NCI-H2029 (cell line): ENCODE measurements at regions not wholly inside any gene's neighbourhood (a gene's known extent, or its start where the extent isn't known, plus 50 kb on each side); places are given as distances from the start of the nearest gene placed in this dataset.
"Not testable (repeated sequence)": the region's sequence is repeated elsewhere in the genome, so short reads cannot be mapped to it uniquely, and the experiment has no call there.

Experiments used
- DNase-seq: peaks from one replicate; lab custom pipeline; 2025; lab: John Stamatoyannopoulos, UW

DNA sequence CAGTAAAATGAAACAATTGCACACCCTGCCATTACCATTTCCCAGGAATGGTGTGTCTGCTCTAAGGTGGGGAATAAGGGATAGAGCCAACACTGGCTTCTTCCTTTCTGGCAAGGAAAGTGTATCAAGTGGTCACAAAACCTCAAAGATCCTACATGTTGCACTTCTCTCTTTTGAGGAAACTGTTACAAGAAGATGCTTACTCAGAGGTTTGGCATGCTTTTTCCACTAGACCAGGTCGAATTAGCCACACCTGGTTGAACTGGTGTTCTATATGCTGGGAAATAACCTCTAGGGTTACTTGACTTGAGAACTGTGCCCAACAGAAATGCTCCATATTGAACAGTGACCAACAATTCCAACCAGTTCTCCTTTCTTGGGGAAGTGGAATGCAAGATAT lies 102.9 kb downstream of the LRRN1 start:
- no peak for DNase-seq

DNA sequence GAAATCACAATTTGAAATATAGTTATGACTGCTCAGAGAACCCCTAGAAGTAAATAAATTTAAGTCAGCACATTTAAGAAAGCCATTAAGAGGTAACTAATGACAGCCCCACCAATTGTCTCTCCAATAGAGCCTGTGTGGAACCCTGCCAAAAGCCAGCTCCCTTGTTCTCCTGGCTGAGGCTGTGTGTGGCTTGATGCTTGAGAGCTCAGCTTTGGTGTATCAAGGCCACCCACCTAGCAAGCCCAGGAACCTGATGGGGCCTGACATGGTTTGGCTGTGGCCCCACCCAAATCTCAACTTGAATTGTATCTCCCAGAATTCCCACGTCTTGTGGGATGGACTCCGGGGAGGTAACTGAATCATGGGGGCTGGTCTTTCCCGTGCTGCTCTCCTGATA lies 106.9 kb downstream of the LRRN1 start:
- no peak for DNase-seq

DNA sequence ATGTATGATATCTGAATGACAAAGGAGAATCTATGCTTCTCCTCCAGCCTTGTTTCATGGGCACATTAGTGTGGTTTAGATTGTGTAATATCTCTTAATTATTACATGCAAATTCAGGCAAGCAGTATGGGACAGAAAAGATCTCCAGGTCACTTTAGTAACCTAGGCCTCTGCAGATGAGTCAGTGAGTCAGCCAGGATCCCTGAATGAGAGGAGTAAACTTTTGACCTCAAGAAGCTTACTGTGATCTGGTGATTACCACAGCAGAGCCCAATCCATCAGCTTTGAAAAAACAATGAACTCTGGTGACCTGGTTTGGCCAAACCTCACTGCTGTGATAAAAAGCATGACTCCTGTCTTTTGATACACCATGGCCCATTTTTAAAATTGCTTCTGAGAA lies 107.8 kb downstream of the LRRN1 start:
- no peak for DNase-seq

DNA sequence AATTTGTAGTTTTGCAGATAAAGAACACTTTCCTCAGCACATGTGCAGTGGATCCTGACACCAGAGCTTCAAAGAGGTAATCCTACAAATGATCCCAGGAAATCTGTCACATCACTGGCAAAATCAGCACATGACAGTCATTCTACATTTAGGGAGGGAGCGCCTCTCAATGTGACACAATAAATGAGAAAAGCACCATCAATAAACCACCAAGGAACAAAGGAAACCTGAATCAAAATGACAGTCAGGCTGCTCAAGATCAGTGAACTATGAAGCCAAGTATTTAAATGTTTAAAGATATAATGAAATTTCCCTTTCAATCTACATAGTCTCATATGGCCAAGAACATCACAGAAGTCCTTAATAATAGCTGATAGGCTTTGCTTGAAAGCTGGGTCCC lies 119.5 kb downstream of the LRRN1 start:
- DNase-seq, result no peak

DNA sequence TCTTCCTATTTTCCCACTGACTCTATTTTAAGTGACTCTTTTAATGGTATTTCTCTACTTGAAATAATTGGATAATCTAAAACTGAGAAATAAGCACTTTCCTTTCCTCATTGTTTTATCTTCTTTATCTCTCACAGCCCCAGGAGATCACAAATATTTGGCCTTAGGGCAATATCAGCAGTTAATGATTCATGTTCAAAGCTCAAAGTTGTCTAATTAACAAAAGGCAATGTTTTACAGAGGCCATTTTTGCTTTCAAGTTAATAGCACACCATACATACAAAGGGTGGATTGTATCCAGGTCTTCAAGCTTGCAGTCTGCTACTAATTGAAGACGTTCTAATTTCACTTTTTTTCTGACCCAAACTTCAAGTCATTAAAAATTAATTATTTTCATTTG lies 120.1 kb downstream of the LRRN1 start:
- no peak for DNase-seq

DNA sequence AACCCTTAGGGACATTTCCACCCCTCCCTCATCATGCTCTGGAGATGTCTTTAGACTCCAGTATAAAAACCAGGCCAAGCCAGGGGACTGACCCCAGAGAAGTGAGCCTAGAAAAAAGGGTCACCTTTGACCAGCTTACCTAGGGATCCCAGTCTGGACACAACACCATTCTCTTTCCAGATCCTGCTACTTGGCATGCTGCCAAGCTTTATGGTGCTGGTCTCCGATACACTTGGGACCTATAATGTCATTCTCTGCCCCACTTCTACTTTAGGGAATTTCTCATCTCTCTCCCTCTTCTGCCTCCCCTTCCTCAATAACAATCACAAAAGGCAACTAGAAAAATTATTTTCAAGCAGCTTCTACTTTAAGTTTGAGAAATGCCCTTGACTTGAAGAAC lies 124.4 kb downstream of the LRRN1 start:
- no peak for DNase-seq

DNA sequence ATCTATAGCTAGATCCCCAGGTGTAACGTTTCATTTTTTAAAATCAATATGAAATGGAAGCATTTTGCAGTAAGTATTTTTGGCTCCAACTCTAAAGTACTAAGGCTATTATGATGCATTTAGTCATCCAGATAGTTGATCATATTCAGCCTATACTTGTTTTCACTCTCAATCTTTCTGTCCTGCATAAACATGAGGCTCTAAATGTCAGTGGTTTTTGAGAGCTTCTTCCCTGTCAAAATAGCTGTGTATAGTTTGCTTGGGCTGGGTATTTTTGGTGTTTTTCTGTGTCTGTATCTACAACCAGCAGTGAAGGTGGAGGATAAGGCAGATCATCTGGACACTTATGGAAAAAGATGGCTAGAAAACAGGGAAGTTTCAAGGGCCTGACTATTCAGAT lies 128.0 kb downstream of the LRRN1 start:
- DNase-seq, result no peak

DNA sequence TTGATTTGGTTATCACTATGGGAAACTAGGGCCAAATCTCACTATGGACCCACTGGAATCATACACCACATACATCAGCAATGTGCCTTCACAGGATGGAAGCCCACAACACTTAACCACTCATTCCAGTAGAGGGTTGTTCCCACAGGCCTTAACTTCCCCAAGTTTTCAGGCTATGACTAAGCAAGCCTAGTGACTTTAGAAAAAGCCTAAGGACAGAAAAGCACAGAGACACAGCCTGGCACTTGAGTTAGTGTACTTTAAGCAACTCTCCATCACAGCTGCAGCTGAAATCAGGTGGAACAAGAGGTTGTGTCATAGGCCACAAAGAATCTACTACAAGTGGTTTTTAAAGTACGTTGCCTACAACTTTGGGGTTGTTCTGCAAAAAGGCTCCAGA lies 128.7 kb downstream of the LRRN1 start:
- no peak for DNase-seq

DNA sequence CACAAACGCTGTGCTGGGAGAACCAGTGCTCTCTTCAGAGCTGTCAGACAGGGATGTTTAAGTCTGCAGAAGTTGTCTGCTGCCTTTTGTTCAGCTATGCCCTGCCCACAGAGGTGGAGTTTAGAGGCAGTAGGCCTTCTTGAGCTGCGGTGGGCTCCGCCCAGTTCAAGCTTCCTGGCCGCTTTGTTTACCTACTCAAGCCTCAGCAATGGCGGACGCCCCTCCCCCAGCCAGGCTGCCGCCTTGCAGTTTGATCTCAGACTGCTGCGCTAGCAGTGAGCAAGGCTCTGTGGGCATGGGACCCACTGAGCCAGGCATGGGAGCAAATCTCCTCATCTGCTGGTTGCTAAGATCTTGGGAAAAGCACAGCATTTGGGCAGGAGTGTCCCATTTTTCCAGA lies 142.1 kb downstream of the LRRN1 start:
- not testable (repeated sequence) for DNase-seq

DNA sequence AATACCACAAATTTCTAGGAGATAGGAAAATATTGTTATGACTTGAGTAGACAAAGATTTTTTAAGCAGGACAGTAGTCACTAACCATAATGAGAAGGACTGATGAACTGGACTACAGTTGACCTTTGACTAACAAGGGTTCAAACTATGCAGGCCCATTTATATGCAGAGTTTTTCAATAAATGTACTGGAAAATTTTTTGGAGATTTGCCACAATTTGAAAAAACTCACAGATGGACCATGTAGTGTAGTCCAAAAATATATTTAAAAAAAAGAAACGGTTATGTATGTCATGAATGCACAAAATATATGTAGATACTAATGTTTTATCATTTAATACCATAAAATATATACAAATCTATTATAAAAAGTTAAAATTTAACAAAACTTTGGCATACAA lies 151.8 kb downstream of the LRRN1 start:
- DNase-seq, result no peak

DNA sequence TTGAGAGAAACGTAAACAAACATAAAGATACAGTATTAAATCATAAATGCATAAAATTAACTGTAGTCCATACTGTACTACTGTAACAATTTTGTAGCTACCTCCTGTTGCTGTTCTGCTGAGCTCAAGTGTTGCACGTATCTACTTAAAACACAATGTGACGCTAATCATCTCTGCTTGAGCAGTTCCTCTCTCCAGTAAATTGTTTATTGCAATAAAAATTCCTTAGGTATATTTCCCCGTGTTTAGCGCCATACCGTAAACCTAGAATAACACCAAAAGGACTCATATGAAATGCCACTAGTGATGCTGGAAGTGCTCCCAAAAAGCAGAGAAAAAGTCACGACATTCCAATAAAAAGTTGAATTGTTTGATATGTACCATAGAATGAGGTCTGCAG lies 152.3 kb downstream of the LRRN1 start:
- DNase-seq, result no peak

DNA sequence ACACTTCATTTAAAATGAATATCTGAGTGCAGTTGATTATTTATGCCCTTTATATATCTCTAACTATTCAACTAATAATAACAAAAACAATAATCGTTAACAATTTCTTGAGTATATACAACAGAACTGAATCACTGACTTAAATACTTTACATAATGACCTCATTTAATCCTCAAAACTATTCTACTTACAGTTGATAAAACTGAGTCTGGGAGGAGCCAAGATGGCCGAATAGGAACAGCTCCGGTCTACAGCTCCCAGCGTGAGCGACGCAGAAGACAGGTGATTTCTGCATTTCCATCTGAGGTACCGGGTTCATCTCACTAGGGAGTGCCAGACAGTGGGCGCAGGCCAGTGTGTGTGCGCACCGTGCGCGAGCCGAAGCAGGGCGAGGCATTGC lies 163.6 kb downstream of the LRRN1 start:
- not testable (repeated sequence) for DNase-seq

DNA sequence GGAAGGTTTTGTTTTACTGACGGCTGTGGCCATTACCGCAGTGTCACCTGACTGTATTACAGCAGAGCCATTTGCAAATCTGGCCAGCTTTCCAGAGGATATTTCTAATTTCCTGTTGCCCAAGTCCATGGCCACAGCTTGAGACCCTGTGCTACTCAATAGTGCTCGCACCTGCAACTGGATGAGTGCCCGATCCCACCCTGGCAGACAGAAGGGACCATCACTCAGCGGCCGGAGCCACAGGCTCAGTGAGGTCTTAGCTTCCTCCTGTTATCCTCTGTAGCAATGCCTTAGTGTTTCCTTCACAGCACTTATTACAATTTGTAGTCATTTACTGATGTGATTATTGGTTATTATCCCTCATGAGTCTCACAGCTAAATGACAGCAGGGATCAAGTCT lies 184.8 kb downstream of the LRRN1 start:
- no peak for DNase-seq

DNA sequence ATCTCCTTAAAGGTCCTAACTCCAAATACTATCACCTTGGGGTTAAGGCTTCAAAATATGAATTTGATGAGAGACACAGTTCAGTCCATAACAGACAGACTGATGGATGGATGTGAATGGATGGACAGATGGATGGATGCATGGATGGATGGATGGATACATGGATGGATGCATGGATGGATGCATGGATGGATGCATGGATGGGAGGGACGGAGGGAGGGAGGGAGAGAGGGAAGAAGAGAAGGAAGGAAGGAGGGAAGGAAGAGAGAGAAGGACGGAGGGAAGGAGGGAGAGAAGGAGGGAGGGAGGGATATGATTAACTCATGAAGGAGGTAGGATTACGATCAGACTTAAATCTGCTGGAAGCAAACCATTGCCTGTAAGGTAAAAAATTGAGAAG lies 192.4 kb downstream of the LRRN1 start:
- DNase-seq, result no peak

DNA sequence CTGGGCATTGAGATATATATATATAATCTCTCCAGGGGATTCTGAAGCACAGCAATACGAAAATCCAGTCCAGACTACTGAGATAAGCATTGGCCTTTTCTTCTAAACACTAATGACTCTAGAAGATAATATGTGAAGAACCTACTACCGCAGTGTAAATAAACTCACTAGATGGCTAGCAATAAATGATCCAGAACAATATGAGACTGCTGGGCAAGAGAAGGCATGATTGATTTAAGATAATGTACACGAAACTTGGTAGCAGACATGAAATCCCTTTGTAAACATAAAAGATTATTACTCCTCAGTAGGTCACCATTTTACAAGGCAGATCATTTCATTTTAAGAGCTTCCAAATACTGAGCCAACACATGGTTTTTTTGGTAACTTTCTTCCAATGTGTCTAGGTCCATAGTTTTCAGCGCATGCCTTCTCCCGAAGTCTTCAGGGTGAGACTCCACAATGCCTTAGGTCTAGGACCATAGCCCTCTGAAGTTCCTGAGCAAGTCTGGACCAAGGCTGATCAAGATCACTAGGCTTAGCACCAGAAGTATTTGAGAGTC lies 193.2 kb downstream of the LRRN1 start:
- DNase-seq, result no peak

DNA sequence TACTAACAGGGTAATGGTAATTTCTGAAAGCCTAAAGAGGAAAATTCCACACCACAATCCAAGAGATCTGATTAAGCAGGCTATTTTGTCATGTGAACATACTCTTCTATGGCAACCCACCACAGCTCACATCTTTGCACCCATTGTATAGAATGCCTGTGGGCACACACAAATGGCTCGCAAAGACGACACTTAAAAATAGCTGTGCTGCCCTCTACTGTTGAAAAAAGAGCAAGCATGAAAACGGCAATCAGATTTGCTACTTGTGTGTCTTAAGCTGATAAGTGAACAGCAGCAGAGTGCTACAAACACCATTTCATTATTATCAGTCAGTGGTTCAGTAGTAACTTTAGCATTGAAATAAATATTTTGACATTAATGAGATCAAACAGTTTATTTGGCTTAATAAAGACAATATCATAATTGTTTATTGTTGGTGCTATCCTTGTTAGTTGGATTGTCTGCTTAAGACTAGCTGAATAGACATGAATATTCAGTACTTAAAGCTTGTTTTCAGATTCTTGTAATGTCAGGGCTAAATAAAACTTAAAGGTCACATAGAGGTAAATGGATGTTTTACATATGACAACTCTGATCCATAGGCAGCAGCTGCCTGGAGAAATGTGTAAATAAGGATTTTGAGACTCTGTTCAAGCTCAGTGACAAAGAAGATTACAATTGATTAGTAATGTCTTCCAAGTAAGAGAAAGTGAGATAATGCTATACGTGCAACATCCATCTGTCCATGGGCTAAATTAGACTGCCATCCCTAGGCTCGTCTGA lies 199.1 kb downstream of the LRRN1 start:
- peak; percentile 2 for DNase-seq

DNA sequence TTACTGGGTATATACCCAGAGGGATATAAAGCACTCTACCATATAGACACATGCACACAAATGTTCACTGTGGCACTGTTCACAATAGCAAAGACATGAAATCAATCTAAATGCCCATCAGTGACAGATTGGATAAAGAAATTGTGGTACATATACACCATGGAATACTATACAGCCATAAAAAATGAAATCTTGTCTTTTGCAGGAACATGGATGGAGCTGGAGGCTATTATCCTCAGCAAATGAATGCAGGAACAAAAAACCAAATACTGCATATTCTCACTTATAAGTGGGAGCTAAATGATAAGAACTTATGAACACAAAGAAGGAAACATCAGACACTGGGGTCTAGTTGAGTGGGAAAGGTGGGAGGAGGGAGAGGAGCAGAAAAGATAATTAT lies 200.1 kb downstream of the LRRN1 start:
- not testable (repeated sequence) for DNase-seq

DNA sequence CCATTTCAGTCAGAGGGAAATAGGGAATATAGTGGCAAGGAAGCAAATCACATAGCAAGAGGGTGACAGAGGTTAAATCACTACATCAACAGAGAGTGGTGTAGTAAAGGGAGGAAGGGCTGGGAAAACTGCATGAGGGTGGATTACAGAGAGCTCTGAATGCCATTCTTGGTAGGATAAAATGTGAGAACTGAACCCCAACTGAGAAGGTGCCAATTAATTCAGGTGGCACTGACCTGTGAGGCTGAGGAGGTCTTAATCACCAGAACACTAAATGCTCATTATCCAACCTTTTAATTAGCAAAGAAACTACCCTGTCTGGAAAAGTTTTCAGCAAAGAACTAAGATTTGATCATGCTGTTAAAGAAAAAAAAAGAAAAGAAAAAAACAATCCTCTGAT lies 202.7 kb downstream of the LRRN1 start:
- no peak for DNase-seq

DNA sequence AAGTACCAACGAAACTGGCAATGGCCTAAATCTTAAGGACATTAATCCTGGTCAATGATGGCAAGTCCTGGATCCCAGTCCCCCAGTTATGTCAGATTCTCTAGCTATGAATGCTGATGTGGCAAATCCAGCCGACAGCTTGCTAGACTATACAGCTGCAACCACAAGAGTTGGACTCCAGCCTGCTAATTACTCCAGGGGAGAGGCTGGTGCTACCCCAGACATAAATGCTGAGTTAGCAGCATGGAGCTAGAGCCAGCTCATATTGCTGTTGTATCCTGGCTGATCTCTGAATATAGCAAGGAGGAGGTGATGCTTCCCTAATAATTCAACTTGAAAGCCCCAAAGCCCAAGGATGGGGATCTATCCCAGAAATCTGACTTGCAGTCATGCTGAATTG lies 207.1 kb downstream of the LRRN1 start:
- DNase-seq, result no peak

DNA sequence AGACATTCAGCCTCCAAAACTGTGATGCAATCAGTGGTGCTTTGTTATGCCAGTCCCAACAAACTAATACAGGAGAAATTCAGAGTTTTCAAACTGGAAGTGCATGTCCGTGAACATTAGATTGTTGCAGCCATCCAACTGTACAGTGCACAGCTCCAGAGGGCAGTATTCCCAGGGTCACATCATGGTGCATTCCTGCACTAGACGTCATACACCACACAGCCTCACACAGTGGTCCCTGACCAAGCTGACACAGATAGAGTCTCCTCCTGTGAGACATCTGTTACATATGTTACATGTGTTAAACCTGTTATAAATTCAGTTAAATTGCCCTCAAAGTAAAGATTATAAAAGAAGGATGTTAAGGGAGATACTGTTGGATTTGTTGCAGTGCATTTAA lies 209.0 kb downstream of the LRRN1 start:
- no peak for DNase-seq

DNA sequence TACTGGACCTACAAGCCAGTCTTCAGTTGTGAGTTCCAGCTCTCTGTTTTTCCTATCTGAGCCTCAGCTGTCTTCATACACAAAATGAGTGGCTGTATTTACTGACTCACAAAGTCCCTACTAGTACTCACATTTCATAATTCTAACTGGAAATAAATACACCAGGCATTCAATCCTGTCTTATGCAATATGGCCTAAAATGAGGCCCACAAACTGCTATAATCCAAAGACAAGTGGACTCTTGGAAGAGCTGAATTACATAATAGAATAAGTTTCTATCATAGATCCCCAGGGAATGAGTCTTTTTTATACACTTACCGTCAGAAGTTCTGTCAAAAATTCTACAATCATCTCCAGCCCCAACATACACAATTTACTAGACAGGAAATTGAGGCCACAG lies 211.9 kb downstream of the LRRN1 start:
- no peak for DNase-seq

DNA sequence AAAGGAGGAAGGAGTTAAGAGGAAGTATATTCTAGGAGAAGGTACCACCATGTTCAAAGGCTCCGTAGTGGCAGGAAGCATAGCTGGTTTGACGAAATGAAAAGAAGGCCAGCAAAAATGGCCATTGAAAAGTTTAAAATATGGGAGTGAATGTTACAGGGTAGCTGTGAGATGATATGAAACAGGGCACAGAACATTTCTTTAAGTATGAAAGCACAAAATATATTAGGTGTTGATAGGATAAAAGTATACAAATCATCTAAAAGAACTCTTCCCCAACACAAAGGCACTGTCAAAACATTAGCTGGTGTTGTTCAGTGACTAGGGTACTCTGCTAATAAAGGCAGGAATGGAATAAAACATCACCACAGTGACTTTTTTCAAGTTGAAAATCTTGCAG lies 216.2 kb downstream of the LRRN1 start:
- DNase-seq, result no peak

DNA sequence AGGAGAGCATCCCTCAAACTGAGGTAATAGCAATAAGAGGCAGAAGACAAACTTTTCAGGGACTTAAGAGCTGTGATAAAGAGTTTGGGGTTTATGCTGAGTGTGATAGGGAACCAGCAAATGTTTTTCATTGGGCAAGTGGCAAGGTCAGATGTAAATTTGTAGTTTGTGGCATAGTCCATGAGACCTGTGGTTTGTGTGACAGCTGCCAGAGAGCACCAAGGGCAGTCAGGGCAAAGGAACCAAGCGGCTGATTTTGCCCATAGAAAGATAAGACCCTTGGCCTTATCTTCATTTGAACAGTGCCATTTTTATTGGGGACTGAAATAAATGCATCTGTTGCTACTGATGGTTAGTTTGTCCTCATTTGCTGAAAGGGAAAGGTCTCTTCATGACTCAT lies 220.3 kb downstream of the LRRN1 start:
- DNase-seq, result no peak

DNA sequence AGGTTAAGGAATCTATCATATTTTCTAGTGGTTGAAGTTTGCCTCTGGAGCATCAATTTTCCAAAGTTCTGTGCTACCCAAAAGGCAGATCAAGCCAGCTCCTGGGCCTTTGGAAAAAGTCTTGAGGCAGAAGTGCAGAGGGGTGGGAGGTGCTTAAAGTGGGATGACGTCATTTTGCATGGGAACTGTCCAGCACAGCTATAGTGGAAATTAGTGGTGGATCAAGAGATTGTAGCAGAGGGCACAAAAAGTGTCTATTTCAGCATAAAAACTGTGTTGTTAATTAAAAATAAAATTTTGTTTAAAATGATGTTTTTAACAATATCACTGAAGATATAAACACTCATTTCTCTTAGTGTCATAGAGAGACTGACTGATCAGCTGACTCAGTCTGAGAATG lies 221.9 kb downstream of the LRRN1 start:
- no peak for DNase-seq
